Activated CD4-positive, alpha-beta T cell treated with anti-CD3 and anti-CD28 coated beads, Interleukin-10, Interleukin-2, amounts not matched to agents 100 ng/mL and 50 ng/mL, durations not matched to agents 16 hours and 8 hours (primary cell): ENCODE measurements at regions not wholly inside any gene's neighbourhood (a gene's known extent, or its start where the extent isn't known, plus 50 kb on each side); places are given as distances from the start of the nearest gene placed in this dataset.
"Not testable (repeated sequence)": the region's sequence is repeated elsewhere in the genome, so short reads cannot be mapped to it uniquely, and the experiment has no call there.

Source experiments
- DNase-seq: peaks from one replicate; pipeline ENCODE4 v3.0.0-alpha.2; 2020

- no peak for DNase-seq
Measured at GRCh38 chrX:45447331-45447730, 246.7 kb upstream of the DIPK2B start.

- peak; percentile 42 for DNase-seq
Measured at GRCh38 chrX:45445745-45446412, 245.2 kb upstream of the DIPK2B start.

- no peak for DNase-seq
Measured at GRCh38 chrX:45437186-45437585, 236.5 kb upstream of the DIPK2B start.

GRCh38 chrX:45435481-45435880, 234.8 kb upstream of the DIPK2B start:
- no peak for DNase-seq

- DNase-seq = no peak
Measured at GRCh38 chrX:45434231-45434630, 233.6 kb upstream of the DIPK2B start.

- DNase-seq = no peak
Measured at GRCh38 chrX:45428831-45429230, 228.2 kb upstream of the DIPK2B start.

- DNase-seq = no peak
Measured at GRCh38 chrX:45424326-45424725, 223.7 kb upstream of the DIPK2B start.

GRCh38 chrX:45422216-45422925, 221.7 kb upstream of the DIPK2B start:
- DNase-seq = no peak

- no peak for DNase-seq
Measured at GRCh38 chrX:45421806-45422205, 221.1 kb upstream of the DIPK2B start.

- DNase-seq = no peak
Measured at GRCh38 chrX:45404206-45404605, 203.5 kb upstream of the DIPK2B start.

GRCh38 chrX:45401923-45402322, 201.2 kb upstream of the DIPK2B start:
- DNase-seq = no peak

- DNase-seq = not testable (repeated sequence)
Measured at GRCh38 chrX:45400951-45401725, 200.5 kb upstream of the DIPK2B start.

GRCh38 chrX:45400027-45400779, 199.5 kb upstream of the DIPK2B start:
- DNase-seq = no peak

GRCh38 chrX:45385757-45386156, 185.1 kb upstream of the DIPK2B start:
- no peak for DNase-seq

- no peak for DNase-seq
Measured at GRCh38 chrX:45381841-45382240, 181.2 kb upstream of the DIPK2B start.

- DNase-seq = no peak
Measured at GRCh38 chrX:45381366-45381765, 180.7 kb upstream of the DIPK2B start.

GRCh38 chrX:45379236-45379635, 178.6 kb upstream of the DIPK2B start:
- no peak for DNase-seq

GRCh38 chrX:45372151-45372550, 171.5 kb upstream of the DIPK2B start:
- DNase-seq = peak; percentile 11

- DNase-seq = no peak
Measured at GRCh38 chrX:45368705-45369104, 168.0 kb upstream of the DIPK2B start.

- DNase-seq = no peak
Measured at GRCh38 chrX:45363596-45363995, 162.9 kb upstream of the DIPK2B start.

GRCh38 chrX:45360571-45360970, 159.9 kb upstream of the DIPK2B start:
- no peak for DNase-seq

- DNase-seq = no peak
Measured at GRCh38 chrX:45358392-45358791, 157.7 kb upstream of the DIPK2B start.

GRCh38 chrX:45353456-45353855, 152.8 kb upstream of the DIPK2B start:
- no peak for DNase-seq
